Glomerular endothelial cell (primary cell): ENCODE measurements at regions not wholly inside any gene's neighbourhood (a gene's known extent, or its start where the extent isn't known, plus 50 kb on each side); places are given as distances from the start of the nearest gene placed in this dataset.

Source experiments
- DNase-seq: peaks from one replicate; pipeline ENCODE4 v3.0.0-alpha.2; 2011; ENCODE audit warnings: low read depth, low spot score; ENCODE audit errors: extremely low read depth

DNA sequence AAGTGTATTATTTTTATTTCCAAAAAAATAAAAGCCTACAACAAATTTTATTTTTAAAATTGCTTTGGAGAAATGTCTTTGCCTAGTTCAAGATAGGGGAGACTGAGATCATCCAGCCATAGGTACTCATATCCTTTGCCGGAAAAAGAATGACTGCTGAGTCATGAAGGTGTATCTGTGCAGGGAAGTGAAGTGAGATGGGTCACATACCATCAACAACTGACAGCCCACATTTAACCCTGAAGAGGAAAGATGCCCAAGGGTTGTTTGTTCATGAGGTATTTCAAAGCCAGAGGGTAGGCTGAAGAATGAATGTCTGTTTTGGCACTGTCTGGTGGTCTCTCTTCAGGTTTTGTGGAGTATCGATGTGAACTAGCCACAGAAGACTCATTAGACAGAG is 106.7 kb upstream of the TTC29 start:
- DNase-seq = no peak

DNA sequence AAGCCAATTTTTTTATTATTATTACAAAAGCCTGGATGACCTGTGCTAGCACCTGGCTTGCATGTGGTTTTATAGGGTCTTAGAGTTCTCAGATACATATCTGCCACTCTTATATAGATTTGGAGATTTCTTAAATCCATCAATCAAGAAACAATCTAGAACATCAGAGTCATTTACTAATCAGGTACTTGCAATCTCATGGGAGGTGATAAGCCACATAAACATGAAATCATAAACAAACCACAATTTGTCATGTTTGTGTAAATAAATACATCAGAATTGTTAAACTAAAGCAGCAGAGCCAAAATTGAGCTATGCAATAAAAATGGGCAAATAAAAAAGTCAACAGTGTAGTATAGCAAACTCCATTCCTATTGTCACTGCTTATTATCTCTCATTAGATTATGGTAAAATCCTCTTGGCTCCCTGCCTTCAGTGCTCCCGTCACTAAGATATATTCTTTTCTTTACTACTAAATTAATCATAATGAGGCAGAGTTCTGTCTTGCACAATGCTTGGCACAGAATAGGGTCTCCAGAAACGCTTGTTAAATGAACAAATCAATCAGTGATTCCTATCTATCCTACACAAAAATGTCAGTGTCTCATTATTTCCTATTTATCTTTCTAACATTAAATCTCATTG is 108.7 kb upstream of the TTC29 start:
- DNase-seq = no peak

DNA sequence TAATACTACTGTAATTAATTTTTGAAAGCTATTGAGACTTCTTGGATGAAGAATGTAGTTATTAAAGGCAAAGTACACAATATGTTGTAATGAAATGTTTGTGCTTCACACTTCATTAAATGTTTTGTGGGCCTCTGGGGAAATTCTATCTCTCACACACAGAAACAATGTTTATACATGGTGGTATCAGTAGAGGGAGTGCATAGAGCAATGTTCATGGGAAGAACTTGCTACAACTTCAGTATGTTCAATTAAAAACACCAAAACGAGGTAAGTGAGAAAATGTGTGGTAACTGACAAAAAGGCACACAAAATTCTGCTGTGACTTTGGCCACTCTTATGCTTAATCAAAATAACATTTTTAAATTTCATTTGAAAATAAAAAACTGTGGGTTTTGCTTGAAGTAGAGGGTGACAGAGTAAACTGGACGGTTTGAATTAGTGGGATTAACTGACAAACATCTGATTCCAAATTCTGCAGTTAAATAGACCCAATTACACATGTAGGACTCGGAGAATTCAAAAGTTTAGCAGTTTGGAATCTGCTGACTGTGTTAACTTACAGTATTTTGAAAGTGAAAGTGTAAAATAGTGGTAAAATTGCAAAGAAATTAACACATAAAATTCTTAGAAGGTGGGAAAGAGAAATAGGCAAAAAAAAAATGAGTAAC is 111.4 kb upstream of the TTC29 start:
- no peak for DNase-seq

DNA sequence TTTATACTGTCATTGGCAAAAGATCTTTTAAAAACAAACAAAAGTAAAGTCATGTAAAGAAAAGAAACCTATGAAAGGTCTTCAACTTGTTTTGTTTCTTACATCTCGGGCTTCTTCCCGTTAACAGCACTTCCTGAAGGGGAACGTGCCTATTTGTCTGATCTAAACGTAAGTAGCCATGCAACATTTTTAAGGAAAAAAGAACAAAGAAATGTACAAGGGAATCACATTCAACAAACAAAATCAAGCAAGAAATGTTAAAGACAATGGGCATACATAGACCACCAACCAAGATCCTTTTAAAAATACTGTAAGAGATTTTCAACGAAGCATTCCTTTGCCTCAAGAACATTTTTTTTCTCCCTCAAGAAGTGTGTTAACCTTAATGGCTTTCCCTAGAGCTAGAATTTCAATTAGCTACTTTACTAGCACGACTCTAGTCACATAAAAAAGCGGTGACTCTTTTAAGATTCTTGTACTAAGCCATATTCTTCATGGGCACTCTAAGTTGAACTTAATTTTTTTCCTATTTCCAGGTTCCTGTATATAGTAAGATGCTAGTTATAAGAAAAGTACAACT is 112.0 kb upstream of the TTC29 start:
- no peak for DNase-seq

DNA sequence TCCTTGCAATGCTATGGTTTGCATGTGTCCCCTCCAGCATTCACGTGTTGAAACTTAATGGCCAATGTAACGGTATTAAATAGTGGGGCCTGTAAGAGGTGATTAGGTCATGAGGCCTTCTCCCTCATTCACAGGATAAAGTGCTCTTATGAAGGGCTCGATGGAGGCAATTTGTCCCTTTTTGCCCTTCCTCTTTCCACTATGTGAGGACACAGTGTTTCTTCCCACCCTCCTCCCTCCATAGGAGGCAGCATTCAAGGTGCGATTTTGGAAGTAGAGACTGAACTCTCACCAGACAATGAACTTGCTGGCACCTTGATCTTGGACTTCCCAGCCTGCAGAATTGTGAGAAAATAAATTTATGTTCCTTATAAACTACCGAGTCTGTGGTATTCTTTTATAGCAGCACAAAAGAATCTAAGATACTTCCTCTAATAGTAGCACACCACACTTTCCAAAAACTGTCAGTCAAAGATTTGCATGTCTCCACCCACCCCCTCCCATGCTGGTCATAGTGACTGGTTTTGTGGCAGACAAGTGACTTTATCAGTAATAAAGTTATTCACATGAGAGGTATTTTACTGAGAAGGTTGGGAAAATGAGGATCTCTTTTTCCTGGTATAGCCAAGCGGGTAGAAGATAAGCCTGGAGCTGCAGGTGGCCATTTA is 113.5 kb upstream of the TTC29 start:
- DNase-seq = no peak

DNA sequence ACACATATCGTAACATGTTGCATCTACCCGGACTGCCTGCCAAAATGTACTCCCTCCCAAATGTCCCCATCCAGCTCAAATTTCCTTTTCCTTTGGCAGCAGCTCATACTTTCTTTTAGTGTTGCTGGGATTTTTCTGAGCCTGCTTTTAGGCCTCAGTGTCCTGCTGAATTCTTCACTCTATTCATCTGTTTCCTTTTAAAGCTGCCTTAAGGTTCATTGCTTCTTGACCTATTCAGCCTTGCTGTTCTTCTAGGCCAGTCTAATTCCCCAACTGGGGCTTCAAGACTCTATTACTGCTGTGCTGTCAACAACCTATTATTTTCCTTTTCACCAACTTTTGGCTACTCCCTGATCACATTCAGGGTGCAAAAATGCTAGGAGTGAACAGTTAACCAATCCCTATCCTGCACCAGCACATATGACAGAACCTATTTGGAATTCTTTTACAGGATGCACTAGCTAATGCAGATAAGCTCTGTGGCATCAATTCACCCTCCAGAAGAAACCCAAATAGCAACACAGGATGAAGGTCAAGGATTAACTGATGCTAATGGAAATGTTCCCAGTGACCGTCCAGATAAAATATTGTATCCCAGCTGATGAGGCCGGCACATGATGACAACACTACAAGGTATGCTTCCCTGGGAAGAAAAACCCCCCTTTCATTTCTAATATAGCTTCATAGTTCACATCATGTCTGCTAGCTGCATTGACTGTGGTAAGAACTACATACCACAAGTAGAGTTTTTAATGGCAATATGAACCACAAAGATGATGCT is 114.7 kb upstream of the TTC29 start:
- no peak for DNase-seq

DNA sequence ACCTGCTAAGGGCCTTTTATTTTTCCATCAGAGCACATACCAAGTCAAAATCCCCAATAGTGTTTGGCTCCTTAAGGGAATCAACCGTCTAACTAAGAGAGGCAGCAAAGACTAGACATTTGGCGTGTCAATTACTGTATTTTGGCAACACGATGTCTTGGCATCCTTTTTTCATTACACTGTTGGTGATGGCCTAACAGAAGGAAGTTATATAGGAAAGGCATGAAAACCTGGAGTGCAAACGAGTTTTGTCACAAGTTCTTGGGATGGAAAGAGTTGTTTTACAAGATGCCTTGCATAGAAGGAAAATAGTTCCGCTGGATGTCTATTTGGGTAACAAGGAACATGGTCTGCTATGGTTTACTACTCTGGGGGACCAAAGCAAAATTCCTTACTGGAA is 119.2 kb upstream of the TTC29 start:
- no peak for DNase-seq

DNA sequence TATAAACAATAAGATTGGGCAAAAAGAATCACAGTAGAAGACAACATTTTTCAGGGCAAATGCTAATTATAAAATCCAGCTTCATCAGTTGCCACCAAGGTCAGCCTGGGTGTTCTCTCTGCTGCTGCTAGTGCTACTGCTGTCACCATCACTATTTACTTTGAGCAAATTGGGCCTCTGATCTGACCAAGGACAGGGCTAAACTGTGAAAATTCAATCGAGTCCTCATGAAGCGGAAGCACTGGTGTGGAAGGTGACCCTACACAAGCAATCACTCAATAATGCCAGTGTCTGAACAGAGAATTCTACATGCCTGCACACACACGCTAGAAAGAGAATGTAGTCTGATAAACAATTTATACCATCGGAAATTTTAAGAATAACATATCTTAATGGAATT is 122.9 kb upstream of the TTC29 start:
- DNase-seq = no peak

DNA sequence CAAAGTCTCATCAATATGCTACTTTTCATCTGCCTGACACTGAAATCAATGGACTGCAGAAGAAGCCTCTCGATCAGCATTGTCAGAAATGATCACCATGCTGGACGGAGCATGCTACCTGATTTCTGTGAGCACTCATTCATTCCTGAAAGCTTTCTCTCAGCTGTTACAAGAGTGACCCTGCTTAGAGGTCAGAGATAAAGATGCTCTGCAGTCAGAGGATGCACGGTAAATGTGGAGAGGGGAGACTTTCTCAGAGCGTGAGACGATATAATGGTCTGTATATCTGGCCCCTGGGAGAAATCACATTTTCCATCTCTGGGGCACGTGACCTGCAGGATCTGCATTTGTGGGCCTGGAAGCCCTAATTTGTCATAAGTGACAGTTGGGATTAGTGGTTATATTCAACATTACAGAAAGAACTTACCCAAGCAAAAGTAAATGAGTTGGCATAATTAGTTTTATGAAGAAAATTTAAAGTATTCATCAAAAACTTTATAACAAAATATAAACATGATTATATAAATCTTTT is 125.6 kb upstream of the TTC29 start:
- no peak for DNase-seq

DNA sequence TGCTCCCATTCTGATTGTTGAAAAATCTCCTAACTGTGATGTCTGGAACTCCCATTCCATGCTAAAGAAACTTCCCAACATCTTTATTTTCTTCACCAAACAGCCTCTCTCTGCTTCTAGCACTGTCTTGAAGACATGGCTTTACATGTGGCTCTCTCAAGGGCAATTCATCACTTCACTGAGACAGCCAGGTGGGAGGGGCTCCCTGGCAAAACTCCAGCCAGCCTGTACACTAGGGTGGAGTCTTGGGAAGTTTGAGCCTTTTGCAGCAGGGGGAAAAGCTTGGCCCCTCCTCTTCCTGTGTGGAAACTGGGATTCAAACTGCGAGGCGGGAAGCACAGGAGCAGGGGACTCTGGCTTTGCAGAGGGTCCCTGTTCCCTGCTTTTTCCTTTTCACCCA is 130.5 kb upstream of the TTC29 start:
- DNase-seq = no peak

DNA sequence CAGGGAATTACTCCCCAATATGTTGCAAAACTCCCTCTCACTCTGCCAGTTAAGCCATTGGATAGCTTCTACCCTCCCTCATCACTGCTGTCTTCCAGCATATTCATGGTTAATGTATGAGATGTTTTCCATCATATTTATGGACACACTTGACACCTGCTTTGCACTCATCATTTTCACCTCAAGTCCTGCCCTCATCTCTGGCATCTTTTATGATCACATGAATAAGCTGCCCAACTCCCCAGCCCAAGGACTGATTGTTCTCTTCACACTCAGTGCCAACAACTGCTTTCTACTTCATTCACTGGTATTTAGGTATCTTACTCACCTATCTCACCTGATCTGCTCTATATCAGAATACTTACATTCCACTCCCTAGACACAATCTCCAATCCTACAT is 131.1 kb upstream of the TTC29 start:
- no peak for DNase-seq

DNA sequence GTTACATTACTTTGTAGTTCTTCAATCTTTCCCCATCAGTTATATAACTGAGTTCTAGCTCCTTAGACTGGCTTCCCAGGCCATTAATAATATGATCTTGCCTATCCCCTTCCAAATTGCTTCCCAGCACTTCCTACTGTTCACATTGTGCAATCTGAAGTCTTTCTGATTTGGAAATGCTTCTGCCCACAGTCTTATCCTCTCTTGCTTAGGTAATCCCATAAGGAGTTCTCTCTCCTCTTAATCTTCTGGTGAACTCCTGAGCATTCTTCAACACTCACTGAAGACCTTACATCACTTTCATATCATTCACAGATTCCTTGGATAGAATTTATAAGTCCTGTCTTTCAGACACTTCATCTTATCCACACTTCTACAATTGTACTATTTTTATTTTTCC is 132.7 kb upstream of the TTC29 start:
- DNase-seq = no peak

DNA sequence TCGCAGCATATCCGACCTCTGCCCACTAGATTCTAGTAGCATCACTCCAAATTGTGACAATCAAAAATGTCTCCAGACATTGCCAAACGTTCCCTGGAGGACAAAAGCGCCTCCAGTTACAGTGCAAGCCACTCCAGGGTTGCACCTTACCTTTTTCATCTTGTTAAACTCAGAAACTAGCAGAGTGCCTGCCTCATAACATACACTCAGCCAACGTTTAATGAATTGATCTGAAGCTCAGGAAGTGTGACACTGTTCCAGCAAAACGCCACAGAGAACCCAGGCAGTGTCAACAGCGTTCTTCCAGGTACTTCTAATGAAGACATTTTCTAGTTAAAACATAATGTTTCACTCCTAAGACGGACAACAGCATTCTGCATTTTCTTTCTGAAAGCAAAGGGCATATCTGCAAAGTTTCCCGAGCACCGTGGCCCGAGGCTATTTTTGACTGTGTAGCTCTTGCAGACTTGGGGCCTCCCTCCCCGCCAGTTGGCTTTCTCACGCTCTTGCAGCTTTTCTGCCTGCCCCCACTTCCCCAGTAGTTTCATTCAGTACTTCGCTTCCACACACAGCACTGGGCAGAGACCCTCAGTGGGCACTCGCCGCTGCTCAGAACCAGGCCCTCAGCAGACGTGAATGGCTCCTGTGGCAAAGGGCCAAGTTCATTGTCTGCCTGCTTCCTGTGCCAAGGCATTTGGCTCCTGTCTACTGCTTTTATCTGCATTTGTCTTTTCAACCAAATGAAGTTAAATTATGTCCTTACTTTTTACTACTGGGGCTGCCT is 133.4 kb upstream of the TTC29 start:
- no peak for DNase-seq

DNA sequence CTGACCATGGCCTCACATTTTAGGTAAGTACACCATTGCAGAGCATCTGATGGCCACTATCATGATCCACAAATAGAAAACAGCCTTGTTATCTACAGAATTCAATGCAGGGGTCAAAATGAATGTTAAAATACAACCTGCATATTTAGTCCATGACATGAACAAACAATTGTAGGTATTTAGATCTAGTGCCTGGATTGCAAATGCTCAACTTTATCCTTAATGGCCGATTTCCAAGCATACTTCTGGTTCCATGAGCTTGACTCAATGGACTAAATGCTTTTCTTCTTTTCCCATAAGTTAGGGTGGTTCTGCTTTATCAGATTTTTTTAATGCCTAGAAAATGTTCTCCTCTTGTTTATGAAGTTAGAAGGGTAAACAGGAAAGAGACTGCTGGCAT is 139.2 kb upstream of the TTC29 start:
- no peak for DNase-seq

DNA sequence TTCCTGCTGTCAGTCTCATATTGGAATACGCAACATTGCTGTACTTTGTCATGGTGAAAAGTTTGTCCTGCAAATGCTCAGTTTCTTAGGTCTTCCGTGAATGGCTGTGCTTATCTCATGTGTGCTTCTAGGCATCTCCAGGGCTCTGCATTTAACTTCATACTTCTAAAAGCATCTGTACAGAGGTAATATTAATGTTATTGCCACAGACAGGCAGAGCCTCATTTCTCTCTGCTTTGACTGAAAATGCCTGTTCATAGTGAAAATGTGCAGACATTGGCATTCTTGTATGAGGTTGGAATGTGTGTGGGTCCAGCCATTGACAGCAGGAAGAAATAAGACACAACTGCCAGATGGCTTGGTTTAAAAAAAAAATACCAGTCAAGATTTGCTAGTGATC is 140.1 kb upstream of the TTC29 start:
- no peak for DNase-seq

DNA sequence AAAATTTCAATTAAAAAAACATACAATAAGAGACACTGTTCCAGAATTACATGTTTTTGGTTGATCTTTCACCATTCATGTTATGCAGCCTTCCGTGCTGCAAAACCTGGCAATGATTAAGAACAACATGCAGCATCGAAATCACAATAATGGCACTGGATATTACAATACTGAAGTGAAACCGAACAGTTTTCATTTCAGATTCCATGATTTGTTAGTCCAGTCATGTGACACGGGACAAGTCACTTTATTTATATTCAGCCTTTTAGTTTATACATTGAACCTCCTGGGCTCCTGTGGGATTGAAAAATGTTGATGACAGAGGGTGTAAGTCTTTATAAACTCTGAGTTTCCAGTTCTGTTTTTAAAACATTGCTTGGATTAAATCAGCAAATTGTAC is 142.5 kb upstream of the TTC29 start:
- DNase-seq = no peak

DNA sequence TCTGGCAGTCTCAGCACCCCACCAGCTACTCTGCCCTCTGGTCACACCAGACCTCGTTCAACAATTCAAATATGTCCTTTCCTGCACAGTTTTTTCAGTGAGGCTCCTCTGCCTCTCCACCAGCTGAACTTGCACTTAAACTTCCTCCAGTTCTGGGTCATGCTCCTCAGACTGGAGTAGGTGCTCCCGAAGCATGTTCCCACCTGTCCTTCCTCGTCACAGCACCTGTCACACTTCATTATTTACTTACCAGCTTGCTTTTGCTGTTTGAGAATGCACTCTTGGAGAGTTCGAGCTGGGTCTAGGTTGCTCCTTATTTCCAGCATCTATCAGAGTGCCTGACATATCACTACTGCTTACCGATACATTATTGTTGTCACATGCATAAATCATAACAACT is 144.8 kb upstream of the TTC29 start:
- DNase-seq = no peak

DNA sequence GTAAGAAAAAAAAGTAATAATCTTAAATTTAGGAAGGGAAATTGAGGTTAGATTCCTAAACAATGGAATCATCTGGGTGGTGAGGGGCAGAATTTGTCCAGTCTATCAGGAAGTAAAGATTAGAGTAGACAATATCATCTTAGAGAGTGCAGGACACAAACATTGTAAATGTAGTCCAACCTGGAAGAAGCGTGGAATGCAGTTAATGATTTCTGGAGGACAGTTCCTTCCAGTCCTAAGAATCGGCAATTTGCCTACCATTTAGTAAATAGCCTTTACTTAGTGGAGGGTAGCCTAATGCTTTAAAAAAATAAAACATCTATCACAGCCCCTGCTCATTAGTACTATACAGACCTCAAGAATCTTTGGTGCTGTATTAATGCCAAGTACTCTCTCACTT is 147.5 kb upstream of the TTC29 start:
- no peak for DNase-seq

DNA sequence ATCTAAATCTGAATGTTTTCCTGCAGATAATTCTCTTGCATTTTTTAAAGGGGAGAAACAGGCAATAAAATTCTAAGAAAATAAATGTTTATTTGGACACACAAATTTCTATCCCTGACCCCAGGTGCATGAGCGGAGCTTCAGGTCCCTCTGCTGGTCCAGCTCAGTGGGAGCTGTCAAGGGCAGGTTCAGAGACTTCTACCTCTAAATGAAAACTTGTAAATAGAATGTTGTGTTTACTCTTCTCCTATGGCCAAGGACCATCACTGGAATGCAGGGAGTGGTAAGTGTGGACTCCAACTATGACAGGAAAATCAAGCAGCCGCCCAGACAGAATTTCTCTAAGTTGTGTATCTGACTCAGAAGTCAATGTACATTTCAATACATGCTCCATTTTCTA is 148.6 kb upstream of the TTC29 start:
- DNase-seq = no peak
